ENCODE measurements at regions not wholly inside any gene's neighbourhood (a gene's known extent, or its start where the extent isn't known, plus 50 kb on each side); places are given as distances from the start of the nearest gene placed in this dataset.

DNA sequence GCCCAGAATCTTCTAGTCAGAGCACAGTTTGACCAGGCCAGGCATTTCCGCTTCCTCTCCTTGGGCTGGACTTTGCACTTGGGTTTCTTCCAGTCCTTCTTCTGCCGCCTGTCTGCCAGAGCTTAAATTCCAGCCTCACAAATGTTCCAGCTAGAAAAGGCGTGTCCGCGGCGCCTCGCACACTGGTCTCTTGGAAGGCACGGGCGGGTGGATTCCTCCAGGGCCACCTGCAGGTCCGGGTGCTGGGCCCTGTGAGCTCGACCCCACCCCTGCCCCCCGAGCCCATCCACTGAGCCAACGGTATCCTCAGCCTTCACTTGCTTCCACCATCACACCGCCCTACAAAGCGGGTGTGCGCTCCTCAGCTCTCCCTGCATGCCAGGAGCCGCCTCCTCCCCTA, 2026.5 kb downstream of the TP53TG3F start:
- Mint-ChIP-seq H3K27ac (no peak overlapping the region), H3K9me3 (peaks cover 41% of the 10 kb centered on the region), H3K27me3 (ENCODE audit: low read depth) (no peaks in the 10 kb centered on the region), H3K36me3 (ENCODE audit: low read depth) (no peaks in the 10 kb centered on the region), H3K4me3 (no peak overlapping the region), H3K4me1 (no peaks in the 10 kb centered on the region)
- TF ChIP-seq, protein P1, sequence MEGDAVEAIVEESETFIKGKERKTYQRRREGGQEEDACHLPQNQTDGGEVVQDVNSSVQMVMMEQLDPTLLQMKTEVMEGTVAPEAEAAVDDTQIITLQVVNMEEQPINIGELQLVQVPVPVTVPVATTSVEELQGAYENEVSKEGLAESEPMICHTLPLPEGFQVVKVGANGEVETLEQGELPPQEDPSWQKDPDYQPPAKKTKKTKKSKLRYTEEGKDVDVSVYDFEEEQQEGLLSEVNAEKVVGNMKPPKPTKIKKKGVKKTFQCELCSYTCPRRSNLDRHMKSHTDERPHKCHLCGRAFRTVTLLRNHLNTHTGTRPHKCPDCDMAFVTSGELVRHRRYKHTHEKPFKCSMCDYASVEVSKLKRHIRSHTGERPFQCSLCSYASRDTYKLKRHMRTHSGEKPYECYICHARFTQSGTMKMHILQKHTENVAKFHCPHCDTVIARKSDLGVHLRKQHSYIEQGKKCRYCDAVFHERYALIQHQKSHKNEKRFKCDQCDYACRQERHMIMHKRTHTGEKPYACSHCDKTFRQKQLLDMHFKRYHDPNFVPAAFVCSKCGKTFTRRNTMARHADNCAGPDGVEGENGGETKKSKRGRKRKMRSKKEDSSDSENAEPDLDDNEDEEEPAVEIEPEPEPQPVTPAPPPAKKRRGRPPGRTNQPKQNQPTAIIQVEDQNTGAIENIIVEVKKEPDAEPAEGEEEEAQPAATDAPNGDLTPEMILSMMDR (IDR thresholded peaks at IDR 0.05; ENCODE audit: unreplicated experiment in 3 of 3): no peak

DNA sequence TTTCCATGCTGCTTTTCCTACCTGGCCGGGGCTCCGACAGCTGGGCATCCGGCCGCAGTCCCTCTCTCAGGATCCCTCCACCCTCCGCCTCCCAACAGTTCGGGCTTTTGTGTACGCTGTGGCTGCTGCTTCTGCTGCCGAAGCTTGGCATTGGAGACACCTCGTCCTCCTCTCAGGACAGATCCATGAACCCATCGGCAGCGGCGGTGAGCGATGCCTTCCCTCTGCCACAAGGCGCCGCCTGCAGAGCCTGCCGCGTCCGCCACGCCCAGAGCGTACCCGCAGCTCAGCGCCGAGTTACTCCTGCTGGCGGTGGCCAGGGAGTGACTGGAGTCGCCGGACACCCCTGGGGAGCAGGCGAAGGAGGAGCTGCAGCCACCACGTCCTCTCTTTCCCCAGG, 2032.8 kb downstream of the TP53TG3F start:
- no peaks in the 10 kb centered on the region for H3K27me3 Mint-ChIP-seq (ENCODE audit: low read depth)
- no peak overlapping the region for H3K4me3 Mint-ChIP-seq
- H3K36me3 Mint-ChIP-seq (ENCODE audit: low read depth): no peaks in the 10 kb centered on the region
- TF ChIP-seq, protein P1 (IDR thresholded peaks at IDR 0.05; ENCODE audit: unreplicated experiment in 3 of 3): no peak
- no peak overlapping the region for H3K27ac Mint-ChIP-seq
- H3K9me3 Mint-ChIP-seq: peaks cover 40% of the 10 kb centered on the region
- no peaks in the 10 kb centered on the region for H3K4me1 Mint-ChIP-seq

DNA sequence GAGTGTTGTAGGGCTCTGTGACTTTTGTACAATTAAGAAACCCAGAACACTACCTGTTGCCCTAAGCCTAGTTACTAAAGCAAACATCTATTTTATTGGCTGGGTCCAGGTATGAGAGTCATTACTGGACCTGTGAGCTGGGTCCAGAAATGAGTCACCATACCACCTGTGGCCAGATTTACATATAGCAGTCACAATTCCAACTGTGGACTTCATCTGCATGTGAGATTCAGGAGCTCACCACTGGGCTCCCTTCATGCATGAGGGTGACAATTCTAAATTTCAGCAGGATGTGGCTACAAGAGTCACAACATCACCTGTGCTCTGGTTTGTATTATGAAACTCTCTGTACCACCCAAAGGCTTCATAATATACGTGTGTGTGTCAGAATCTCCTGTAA, 2038.0 kb downstream of the TP53TG3F start:
- no peaks in the 10 kb centered on the region for H3K36me3 Mint-ChIP-seq (ENCODE audit: low read depth)
- peaks cover 41% of the 10 kb centered on the region for H3K9me3 Mint-ChIP-seq
- H3K27ac Mint-ChIP-seq: no peak overlapping the region
- no peaks in the 10 kb centered on the region for H3K4me1 Mint-ChIP-seq
- H3K4me3 Mint-ChIP-seq: no peak overlapping the region
- no peaks in the 10 kb centered on the region for H3K27me3 Mint-ChIP-seq (ENCODE audit: low read depth)
- TF ChIP-seq, protein P1 (IDR thresholded peaks at IDR 0.05; ENCODE audit: unreplicated experiment in 3 of 3): no peak

DNA sequence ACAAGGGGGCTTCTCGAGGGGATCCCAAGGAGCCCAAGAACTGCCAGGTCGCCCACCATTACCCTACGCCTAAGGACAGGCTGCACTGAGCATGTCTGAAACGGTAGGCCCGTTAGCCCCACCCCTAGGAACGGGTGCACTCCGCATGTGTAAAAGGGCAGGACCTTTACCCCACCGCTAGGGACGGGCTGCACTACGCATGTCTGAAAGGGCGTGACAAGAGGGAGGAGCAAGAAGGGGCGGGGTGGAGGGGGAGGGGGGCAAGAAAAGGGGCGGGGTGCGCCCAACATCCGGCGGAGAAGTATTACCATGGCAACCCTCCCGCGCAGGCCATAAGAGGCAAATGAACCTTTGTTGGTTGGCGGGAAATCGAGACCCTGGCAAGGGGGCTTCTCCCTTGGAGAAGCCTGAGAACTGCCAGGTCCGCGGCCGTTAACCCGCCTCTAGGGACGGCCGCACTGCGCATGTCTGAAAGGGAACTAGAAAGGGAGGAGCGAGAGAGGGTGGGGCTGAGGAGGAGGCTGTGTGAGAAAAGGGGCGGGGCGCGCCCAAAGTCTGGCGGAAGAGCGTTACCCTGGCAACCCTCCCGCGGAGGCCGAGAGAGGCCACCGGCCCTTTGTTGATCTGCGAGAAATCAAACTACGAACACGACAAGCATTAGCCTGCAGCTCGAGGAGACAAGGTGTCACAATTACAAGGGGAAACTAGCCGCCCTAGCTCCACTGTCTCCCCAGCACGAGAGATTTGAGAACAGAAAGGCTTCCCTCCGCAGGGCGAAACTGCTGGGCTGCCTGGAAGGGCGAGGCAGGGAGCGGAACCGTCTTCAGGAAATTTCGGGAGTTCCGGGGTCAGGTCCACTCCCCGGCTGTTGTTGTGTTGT, 2046.8 kb downstream of the TP53TG3F start:
- TF ChIP-seq, protein P1 (IDR thresholded peaks at IDR 0.05; ENCODE audit: unreplicated experiment in 3 of 3): no peak
- H3K27me3 Mint-ChIP-seq (ENCODE audit: low read depth): no peaks in the 10 kb centered on the region
- H3K4me3 Mint-ChIP-seq: no peak overlapping the region
- H3K36me3 Mint-ChIP-seq (ENCODE audit: low read depth): no peaks in the 10 kb centered on the region
- peaks cover 51% of the 10 kb centered on the region for H3K9me3 Mint-ChIP-seq
- H3K4me1 Mint-ChIP-seq: no peaks in the 10 kb centered on the region
- no peak overlapping the region for H3K27ac Mint-ChIP-seq

DNA sequence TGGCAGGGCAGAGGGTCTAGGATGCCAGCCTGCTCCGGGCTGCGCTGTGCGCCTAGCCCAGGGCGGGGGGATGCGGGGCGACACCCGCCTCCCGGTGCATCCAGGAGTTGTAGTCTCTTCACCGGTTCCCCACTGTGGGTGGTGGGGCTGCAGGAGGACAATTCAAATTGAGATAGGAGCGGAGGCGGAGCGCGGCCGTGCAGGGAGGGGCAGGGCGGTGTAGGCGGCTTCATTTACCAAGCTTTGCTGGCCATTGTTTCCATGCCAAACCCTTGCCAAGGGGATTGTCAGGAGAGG, 2047.4 kb downstream of the TP53TG3F start:
- H3K9me3 Mint-ChIP-seq: peaks cover 52% of the 10 kb centered on the region
- H3K27me3 Mint-ChIP-seq (ENCODE audit: low read depth): no peaks in the 10 kb centered on the region
- H3K4me1 Mint-ChIP-seq: no peaks in the 10 kb centered on the region
- H3K36me3 Mint-ChIP-seq (ENCODE audit: low read depth): no peaks in the 10 kb centered on the region
- no peak overlapping the region for H3K27ac Mint-ChIP-seq
- TF ChIP-seq, protein P1 (IDR thresholded peaks at IDR 0.05; ENCODE audit: unreplicated experiment in 3 of 3): no peak
- H3K4me3 Mint-ChIP-seq: no peak overlapping the region

DNA sequence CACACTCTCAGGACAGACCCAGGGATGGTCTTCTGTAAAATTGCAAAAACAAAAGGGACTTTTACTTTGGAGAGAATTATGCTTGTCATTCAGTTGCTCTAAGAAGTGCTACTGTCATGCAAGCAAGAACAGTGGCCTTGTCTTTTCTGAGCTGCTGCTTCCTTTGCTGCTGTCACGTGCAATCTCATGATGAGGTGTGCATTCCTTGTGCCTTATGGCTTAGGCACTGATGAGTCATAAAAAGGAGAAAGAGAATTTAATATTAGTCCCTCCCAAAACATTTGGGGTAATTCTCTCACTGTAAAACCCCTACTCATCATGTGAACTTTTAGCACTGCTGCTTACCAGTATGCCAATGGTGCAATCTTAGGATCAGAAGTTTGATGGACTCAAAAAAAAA, 2051.3 kb downstream of the TP53TG3F start:
- H3K27ac Mint-ChIP-seq: no peak overlapping the region
- no peak overlapping the region for H3K4me3 Mint-ChIP-seq
- H3K36me3 Mint-ChIP-seq (ENCODE audit: low read depth): no peaks in the 10 kb centered on the region
- TF ChIP-seq, protein P1 (IDR thresholded peaks at IDR 0.05; ENCODE audit: unreplicated experiment in 3 of 3): no peak
- no peaks in the 10 kb centered on the region for H3K27me3 Mint-ChIP-seq (ENCODE audit: low read depth)
- H3K9me3 Mint-ChIP-seq: peaks cover 37% of the 10 kb centered on the region
- H3K4me1 Mint-ChIP-seq: no peaks in the 10 kb centered on the region

All from nephron (organoid).